Hepatocyte (in vitro differentiated cells): ENCODE measurements at regions not wholly inside any gene's neighbourhood (a gene's known extent, or its start where the extent isn't known, plus 50 kb on each side); places are given as distances from the start of the nearest gene placed in this dataset.

Experiments
- EZH2phosphoT487 ChIP-seq: fragments of 200-600 bp; sonication (generic); IDR thresholded peaks from one replicate; pipeline ENCODE4 v1.6.1; 2018; ENCODE audit warnings: antibody characterized with exemption, mild to moderate bottlenecking, low read depth, moderate library complexity; ENCODE audit not compliant: unreplicated experiment, severe bottlenecking
- TF ChIP-seq, protein P1 (sequence below): fragments of 200-600 bp; sonication (generic); IDR thresholded peaks from 2 replicates; pipeline ENCODE4 v1.5.1; 2016; ENCODE audit warnings: antibody characterized with exemption, mild to moderate bottlenecking; ENCODE audit not compliant: poor library complexity

DNA sequence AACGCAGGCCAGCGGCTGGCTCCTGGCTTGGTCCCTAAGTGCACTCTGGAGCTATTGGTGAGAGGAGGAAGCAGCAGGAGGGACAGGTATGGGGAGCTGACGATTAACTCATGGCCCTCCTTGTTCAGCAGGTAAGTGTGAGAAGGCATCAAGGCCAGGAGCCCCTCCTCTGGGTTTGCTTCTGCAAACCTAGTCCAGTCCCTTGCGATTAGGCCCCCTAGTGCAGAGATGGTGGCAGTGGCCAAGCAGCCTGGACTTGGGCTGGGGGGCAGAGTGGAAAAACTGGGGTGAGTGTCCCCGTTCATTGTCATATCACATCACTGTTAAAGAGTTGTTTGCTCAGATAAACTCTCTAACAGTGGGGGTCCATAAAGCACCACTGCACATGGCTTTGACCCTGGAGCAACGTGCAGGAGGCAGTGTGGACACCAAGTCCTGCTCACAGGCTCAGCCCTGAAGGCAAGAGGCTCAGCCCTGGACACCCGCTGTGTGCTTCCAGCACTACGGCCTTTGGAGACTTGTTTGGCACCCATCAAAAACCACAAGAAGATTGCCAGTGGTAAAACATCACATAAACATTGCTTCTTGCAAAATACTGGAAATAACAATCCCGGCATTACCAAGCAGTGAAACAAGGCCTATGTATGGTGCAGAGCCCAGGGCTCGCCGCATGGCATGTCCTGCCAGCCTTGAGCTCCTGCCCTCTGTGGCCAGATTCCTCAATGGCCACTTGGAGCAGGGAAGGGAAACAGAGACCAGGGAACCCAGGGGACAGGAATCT is 184.3 kb upstream of the RTL1 start:
- TF ChIP-seq, protein P1, sequence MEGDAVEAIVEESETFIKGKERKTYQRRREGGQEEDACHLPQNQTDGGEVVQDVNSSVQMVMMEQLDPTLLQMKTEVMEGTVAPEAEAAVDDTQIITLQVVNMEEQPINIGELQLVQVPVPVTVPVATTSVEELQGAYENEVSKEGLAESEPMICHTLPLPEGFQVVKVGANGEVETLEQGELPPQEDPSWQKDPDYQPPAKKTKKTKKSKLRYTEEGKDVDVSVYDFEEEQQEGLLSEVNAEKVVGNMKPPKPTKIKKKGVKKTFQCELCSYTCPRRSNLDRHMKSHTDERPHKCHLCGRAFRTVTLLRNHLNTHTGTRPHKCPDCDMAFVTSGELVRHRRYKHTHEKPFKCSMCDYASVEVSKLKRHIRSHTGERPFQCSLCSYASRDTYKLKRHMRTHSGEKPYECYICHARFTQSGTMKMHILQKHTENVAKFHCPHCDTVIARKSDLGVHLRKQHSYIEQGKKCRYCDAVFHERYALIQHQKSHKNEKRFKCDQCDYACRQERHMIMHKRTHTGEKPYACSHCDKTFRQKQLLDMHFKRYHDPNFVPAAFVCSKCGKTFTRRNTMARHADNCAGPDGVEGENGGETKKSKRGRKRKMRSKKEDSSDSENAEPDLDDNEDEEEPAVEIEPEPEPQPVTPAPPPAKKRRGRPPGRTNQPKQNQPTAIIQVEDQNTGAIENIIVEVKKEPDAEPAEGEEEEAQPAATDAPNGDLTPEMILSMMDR = no peak
- TF ChIP-seq EZH2phosphoT487 = no peak
